LNCAP (cell line): ENCODE measurements at regions not wholly inside any gene's neighbourhood (a gene's known extent, or its start where the extent isn't known, plus 50 kb on each side); places are given as distances from the start of the nearest gene placed in this dataset.

ENCODE experiments used
- TF ChIP-seq, protein P1 (sequence below): fragments of 450-650 bp; IDR thresholded peaks from 2 replicates; pipeline ENCODE4 v1.5.1; 2017; ENCODE audit warnings: mild to moderate bottlenecking

DNA sequence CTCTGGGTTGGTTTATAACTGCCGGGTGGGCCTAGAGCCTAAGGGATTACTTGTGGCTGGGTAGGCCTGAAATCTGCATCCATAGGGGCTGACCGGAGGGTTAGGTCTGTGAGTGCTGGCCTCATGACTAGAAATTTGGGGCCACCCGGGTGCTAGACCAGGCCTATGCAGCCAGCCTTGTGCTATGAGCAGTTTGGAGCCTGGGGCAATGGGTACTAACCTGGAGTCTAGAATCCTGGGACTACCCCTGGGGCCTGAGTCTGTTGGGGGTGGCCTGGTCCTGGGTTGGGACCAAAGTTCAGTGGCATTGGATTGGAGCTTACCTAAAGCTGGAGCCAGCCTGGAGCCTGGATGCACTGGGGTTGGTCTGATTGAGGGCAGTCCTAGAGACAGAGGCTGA lies 995.2 kb downstream of the ANKRD7 start:
- TF ChIP-seq, protein P1, sequence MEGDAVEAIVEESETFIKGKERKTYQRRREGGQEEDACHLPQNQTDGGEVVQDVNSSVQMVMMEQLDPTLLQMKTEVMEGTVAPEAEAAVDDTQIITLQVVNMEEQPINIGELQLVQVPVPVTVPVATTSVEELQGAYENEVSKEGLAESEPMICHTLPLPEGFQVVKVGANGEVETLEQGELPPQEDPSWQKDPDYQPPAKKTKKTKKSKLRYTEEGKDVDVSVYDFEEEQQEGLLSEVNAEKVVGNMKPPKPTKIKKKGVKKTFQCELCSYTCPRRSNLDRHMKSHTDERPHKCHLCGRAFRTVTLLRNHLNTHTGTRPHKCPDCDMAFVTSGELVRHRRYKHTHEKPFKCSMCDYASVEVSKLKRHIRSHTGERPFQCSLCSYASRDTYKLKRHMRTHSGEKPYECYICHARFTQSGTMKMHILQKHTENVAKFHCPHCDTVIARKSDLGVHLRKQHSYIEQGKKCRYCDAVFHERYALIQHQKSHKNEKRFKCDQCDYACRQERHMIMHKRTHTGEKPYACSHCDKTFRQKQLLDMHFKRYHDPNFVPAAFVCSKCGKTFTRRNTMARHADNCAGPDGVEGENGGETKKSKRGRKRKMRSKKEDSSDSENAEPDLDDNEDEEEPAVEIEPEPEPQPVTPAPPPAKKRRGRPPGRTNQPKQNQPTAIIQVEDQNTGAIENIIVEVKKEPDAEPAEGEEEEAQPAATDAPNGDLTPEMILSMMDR: no peak

DNA sequence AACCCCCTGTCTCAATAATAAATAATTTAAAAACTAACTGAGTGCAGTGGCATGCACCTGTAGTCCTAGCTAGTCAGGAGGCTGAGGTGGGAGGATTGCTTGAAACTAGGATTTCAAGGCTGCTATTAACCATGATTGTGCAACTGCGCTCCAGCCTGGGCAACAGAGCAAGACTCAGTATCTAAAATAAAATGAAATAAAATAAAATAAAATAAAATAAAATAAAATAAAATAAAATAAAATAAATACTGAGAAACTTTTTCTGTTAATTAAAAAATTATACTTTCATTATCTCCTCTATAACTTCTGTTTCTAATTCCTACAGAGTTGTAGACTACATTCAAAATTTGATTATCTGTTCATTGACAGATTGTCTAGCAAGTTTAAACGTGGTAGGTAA lies 999.4 kb downstream of the ANKRD7 start:
- TF ChIP-seq, protein P1: no peak

DNA sequence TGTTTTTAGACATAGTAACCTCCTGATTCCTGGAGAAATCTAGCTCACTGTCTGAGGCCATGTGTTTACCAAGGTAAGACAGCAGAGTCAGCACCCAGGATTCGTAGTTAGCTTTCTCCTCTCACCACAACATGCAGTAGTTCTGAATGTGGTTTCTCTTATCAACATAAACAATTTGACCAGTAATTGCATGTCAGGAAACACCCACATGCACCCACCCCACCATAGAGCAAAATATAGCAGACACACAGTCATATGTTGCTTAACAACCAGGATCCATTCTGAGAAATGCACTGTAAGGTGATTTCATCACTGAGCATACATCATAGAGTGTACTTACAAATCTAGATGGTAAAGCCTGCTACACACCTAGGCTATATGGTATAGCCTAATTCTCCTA lies 1004.0 kb downstream of the ANKRD7 start:
- TF ChIP-seq, protein P1: no peak

DNA sequence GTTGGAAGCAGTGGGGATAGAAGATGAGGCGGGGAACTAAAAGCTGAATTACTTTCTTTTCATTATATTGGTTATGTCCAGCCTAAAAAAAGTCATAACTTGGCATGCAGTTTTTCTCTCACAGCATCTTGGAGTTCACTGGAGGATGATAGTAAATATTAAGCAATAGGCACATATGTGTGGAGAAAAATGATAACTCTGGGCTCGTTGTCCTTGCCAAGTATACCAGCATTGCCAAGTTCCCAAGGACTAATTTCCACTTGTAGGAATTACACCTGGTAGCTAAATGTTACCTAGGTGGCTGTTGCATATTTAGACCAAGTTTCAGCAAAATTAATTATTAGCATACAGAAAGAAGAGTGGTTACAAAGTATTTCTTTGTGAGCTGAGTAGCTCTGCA lies 1007.6 kb downstream of the ANKRD7 start:
- TF ChIP-seq, protein P1: no peak

DNA sequence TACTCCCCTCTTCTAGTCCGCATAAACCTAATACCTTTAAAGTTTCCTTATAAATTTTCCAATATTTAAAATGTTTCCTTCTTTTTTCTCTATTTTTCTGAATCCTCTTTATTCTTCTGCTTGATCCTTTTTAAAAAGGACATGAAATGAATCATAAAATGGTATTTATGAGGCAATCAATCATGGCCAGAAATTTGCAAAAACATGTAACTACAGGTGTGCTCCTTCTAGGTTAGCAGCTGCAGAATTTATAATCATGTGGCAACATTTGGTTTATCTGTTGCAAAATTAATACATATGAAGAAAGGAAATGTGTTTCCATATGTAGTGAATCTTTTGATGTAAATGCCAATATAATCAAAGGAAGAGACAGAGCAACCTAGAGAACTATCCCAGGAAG lies 1008.5 kb downstream of the ANKRD7 start:
- TF ChIP-seq, protein P1: no peak

DNA sequence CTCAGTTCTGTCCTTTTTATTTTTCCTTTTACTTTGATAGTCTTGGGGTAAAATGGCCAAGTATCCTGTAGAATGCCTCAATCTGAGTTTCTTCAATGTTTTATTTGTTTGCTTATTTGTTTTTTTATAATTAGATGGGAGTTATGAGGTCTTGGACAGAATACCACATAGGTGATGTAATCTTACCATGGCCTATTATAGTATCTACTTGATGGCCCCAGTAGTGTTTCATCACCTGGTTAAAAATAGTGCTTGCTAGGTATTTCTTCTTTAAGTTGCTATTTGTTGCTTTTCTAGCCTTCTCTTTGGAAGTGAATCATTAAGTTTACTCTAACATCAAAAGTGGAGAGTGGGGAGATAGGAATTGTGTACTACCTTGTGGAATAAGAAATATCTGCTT lies 1020.0 kb upstream of the KCND2 start:
- TF ChIP-seq, protein P1: no peak

DNA sequence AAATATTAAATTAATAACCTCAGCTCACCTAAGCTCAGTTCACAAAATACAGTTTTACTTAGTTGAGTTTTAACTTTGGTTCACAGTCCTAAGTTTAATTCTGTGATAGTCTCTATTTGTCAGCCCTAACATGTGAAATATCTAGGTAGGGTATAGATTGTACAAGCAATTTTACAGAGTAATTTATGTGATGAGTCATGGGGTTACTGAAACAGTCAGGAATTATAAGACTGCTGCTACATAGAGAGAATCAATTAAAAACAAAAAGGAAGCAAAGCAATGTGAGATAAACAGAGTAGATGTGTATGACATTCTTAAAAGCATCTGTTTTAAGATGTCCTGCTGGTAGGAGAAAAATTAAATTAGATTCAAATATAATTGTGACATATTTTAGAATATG lies 1018.2 kb upstream of the KCND2 start:
- TF ChIP-seq, protein P1: no peak

DNA sequence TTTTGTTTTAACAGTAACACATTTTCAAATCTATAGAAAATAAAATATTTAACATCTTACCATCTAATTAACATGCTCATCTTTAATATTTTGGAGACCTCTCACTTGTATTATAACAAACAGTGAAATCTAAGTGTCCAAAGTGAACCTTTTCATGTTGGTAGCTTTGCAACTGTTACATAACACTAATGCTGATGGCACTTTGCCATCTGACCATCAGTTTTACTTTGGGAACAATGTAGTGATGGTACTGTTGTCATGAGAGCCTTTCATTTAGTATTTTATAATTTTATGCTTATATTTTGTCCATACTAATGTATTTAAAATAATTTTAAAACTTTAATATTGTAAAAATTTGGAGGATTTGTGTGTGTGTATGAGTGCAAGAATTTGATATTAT lies 1017.0 kb upstream of the KCND2 start:
- TF ChIP-seq, protein P1: no peak
